Glutamatergic neuron (in vitro differentiated cells): ENCODE measurements at regions not wholly inside any gene's neighbourhood (a gene's known extent, or its start where the extent isn't known, plus 50 kb on each side); places are given as distances from the start of the nearest gene placed in this dataset.

Source experiments
- DNase-seq: peaks from one replicate; pipeline ENCODE4 v3.0.0; 2022
- H3K27ac Mint-ChIP-seq: one replicate; pipeline ENCODE4 v1.8.0; 2020; ENCODE audit warnings: mild to moderate bottlenecking, mixed read lengths, inconsistent platforms; ENCODE audit not compliant: unreplicated experiment
- H3K27me3 Mint-ChIP-seq: one replicate; pipeline ENCODE4 v1.8.0; 2020; ENCODE audit warnings: mild to moderate bottlenecking, moderate library complexity, mixed read lengths, inconsistent platforms; ENCODE audit not compliant: unreplicated experiment
- H3K36me3 Mint-ChIP-seq: one replicate; pipeline ENCODE4 v1.8.0; 2020; ENCODE audit warnings: mild to moderate bottlenecking, mixed read lengths, inconsistent platforms; ENCODE audit not compliant: unreplicated experiment
- H3K4me1 Mint-ChIP-seq: one replicate; pipeline ENCODE4 v1.8.0; 2020; ENCODE audit warnings: mild to moderate bottlenecking, low read depth, mixed read lengths, inconsistent platforms; ENCODE audit not compliant: unreplicated experiment
- H3K4me3 Mint-ChIP-seq: one replicate; pipeline ENCODE4 v1.8.0; 2020; ENCODE audit warnings: mild to moderate bottlenecking, mixed read lengths, inconsistent platforms; ENCODE audit not compliant: unreplicated experiment
- H3K9me3 Mint-ChIP-seq: one replicate; pipeline ENCODE4 v1.8.0; 2020; ENCODE audit warnings: mild to moderate bottlenecking, moderate library complexity, mixed read lengths, inconsistent platforms; ENCODE audit not compliant: unreplicated experiment
- TF ChIP-seq, protein P1 (sequence below): fragments of 200-600 bp; sonication (generic); IDR thresholded peaks from one replicate; pipeline ENCODE4 v1.5.0; 2021; ENCODE audit not compliant: partially characterized antibody, unreplicated experiment

DNA sequence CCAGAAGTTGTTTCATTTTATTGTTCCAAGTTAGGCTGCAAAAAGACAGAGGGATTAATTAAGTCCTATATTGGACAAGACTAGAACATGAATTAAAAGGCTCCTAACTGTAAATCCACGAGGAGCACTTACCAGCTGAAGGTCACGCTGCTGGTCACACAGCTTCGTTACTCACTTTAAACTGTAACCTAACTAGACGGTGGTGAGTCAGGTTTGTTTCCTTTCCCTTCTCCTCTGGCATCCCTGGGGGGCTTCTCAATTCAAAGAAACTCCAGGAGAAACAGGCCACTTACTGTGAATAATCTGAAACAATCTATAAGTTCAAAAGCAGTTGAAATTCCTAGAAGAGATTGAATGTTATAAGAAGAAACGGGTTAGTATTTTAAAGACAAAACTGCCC is 331.4 kb downstream of the BCAT1 start:
- Mint-ChIP-seq H3K9me3 (peaks cover 2% of the 10 kb centered on the region), H3K27ac (no peak overlapping the region)
- TF ChIP-seq, protein P1, sequence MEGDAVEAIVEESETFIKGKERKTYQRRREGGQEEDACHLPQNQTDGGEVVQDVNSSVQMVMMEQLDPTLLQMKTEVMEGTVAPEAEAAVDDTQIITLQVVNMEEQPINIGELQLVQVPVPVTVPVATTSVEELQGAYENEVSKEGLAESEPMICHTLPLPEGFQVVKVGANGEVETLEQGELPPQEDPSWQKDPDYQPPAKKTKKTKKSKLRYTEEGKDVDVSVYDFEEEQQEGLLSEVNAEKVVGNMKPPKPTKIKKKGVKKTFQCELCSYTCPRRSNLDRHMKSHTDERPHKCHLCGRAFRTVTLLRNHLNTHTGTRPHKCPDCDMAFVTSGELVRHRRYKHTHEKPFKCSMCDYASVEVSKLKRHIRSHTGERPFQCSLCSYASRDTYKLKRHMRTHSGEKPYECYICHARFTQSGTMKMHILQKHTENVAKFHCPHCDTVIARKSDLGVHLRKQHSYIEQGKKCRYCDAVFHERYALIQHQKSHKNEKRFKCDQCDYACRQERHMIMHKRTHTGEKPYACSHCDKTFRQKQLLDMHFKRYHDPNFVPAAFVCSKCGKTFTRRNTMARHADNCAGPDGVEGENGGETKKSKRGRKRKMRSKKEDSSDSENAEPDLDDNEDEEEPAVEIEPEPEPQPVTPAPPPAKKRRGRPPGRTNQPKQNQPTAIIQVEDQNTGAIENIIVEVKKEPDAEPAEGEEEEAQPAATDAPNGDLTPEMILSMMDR = no peak

DNA sequence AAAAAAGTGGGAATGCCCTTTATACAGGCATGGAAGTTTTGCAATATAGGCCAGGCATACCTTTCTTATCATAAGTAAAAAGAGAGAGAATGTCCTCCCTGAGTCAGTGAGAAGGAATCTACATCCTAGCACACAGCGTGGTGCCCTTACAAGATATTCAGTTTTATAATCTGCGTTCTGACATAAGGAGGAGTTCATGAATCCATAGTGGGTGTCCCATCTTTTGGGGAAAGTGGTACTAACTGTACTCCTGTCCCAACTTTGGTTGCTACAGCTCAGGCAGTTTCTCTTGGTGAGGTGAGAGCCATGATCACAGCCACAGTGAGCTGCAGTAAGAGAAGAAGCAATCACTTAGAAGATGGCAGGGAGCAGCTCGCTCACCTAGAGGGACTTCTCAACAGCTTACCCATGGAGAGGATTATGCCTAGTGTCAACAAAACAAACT is 332.9 kb downstream of the BCAT1 start:
- H3K4me3 Mint-ChIP-seq = no peak overlapping the region
- no peak for DNase-seq
- no peaks in the 10 kb centered on the region for H3K4me1 Mint-ChIP-seq
- no peaks in the 10 kb centered on the region for H3K27me3 Mint-ChIP-seq
- H3K9me3 Mint-ChIP-seq = peaks cover 2% of the 10 kb centered on the region
- TF ChIP-seq, protein P1 = no peak
- H3K27ac Mint-ChIP-seq = no peak overlapping the region
- H3K36me3 Mint-ChIP-seq = no peaks in the 10 kb centered on the region

More for the DNA sequence above, 331.4 kb downstream of the BCAT1 start:
- no peak for DNase-seq
- Mint-ChIP-seq H3K4me3 (no peak overlapping the region), H3K27me3 (no peaks in the 10 kb centered on the region), H3K4me1 (no peaks in the 10 kb centered on the region), H3K36me3 (no peaks in the 10 kb centered on the region)

DNA sequence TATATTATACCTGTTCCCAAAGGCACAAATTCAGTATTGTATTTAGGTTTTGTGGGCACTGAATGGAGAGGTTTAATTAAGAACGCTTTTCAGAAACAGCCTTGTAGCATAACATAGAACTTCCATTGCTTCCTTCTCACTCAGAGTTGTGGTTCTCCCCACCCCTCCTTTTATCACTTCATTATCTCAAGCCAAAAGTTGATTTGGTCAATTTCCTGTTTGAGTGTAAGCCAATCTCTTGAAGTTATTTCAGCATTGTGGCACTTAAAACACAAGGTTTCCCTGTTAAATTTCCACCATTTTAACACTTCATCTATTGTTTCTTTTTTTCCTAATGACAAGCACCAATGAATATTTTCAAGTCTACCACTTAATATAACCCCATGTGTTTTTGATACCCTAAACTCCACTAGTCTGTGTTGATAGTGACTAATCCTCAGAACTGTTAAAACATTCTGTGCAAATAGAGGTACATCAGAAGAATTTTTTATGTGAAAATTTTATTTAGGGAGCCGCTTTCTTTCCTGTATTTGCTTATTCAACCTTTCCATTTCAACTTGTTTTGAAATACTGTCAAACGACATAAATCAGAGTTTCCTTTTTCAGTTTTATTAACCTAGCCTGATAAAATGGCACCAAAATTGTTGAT is 340.1 kb downstream of the BCAT1 start:
- DNase-seq = no peak
- H3K4me3 Mint-ChIP-seq = no peak overlapping the region
- H3K36me3 Mint-ChIP-seq = peaks cover 5% of the 10 kb centered on the region
- H3K27me3 Mint-ChIP-seq = peaks cover 4% of the 10 kb centered on the region
- H3K9me3 Mint-ChIP-seq = peaks cover 2% of the 10 kb centered on the region
- H3K4me1 Mint-ChIP-seq = no peaks in the 10 kb centered on the region
- no peak overlapping the region for H3K27ac Mint-ChIP-seq
- TF ChIP-seq, protein P1 = no peak

DNA sequence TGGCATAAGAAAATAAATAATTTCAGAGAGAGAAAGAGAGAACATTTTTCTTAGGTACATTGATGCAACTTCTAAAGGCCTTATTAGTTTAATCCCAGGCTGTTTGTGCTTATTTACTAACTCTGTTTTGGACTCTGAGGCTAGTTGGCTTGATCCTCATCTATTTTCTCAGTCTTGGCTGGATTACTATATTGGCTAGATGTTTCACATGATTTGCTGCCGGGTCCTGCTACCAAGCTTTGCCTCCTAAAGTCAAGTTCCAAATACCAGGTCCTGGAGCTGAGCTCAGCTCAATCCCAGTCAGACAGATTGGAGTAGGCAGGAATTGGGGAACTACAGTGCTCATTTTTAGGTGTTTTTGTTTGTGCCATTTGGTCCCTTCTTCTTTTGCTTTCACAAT is 340.8 kb downstream of the BCAT1 start:
- Mint-ChIP-seq H3K9me3 (peaks cover 2% of the 10 kb centered on the region), H3K4me1 (no peaks in the 10 kb centered on the region), H3K36me3 (peaks cover 5% of the 10 kb centered on the region), H3K4me3 (no peak overlapping the region), H3K27ac (no peak overlapping the region), H3K27me3 (peaks cover 4% of the 10 kb centered on the region)
- no peak for DNase-seq
- TF ChIP-seq, protein P1 = no peak

DNA sequence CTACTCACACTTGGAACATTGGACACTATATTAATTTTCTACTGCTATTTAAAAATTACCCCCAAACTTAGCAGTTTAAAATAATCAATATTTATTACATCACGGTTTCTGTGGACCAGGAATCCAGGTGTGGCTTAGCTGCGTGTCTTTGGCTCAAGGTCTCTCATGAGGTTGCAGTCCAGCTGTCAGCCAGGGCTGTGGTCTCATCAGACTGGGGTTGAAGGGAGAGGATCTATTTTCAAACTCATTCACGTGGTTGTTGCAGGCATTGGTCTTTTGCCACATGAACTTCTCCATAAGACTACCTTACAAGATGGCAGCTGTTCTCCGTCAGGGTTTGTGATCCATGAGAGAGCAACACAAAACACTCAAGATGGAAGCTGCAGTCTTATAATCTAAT is 343.0 kb downstream of the BCAT1 start:
- Mint-ChIP-seq H3K4me1 (no peaks in the 10 kb centered on the region), H3K27ac (no peak overlapping the region), H3K36me3 (peaks cover 5% of the 10 kb centered on the region), H3K27me3 (peaks cover 4% of the 10 kb centered on the region), H3K9me3 (peaks cover 2% of the 10 kb centered on the region), H3K4me3 (no peak overlapping the region)
- TF ChIP-seq, protein P1 = no peak
- DNase-seq = no peak
